ES-I3 (cell line): ENCODE measurements at regions not wholly inside any gene's neighbourhood (a gene's known extent, or its start where the extent isn't known, plus 50 kb on each side); places are given as distances from the start of the nearest gene placed in this dataset.
"Not testable (repeated sequence)": the region's sequence is repeated elsewhere in the genome, so short reads cannot be mapped to it uniquely, and the experiment has no call there.

ENCODE experiments used
- H3K36me3 ChIP-seq: 2 replicates; pipeline ENCODE4 v1.6.1; 2013; ENCODE audit warnings: mild to moderate bottlenecking, low read length, control low read depth, moderate library complexity; ENCODE audit not compliant: insufficient read depth
- H3K4me1 ChIP-seq: 2 replicates; pipeline ENCODE4 v1.6.1; 2013; ENCODE audit warnings: mild to moderate bottlenecking, control low read depth, low read length; ENCODE audit not compliant: insufficient read depth
- H3K9ac ChIP-seq: 2 replicates; pipeline ENCODE4 v1.6.1; 2013; ENCODE audit warnings: low read depth, mild to moderate bottlenecking, low read length, moderate library complexity
- H3K9me3 ChIP-seq: 2 replicates; pipeline ENCODE4 v1.6.1; 2013; ENCODE audit warnings: mild to moderate bottlenecking, low read length, moderate library complexity; ENCODE audit not compliant: control insufficient read depth, insufficient read depth

GRCh38 chr6:168170841-168171601, 92.0 kb upstream of the FRMD1 start:
- Histone ChIP-seq H3K4me1 (peaks cover 19% of the 10 kb centered on the region), H3K9ac (no peak overlapping the region)

GRCh38 chr6:168169624-168170023, 90.6 kb upstream of the FRMD1 start:
- Histone ChIP-seq H3K36me3 (no peaks in the 10 kb centered on the region), H3K9ac (no peak overlapping the region), H3K9me3 (peaks cover 6% of the 10 kb centered on the region; the same call in 1 of the 2 replicates), H3K4me1 (peaks cover 19% of the 10 kb centered on the region)

More at GRCh38 chr6:168170841-168171601, 92.0 kb upstream of the FRMD1 start:
- peaks cover 6% of the 10 kb centered on the region; the same call in 1 of the 2 replicates for H3K9me3 ChIP-seq
- H3K36me3 ChIP-seq = no peaks in the 10 kb centered on the region

- H3K9ac ChIP-seq, H3K36me3 ChIP-seq, H3K9me3 ChIP-seq: not testable (repeated sequence)
- peaks cover 14% of the 10 kb centered on the region for H3K4me1 ChIP-seq
Measured at GRCh38 chr6:168168936-168169335, 89.9 kb upstream of the FRMD1 start.

DNA sequence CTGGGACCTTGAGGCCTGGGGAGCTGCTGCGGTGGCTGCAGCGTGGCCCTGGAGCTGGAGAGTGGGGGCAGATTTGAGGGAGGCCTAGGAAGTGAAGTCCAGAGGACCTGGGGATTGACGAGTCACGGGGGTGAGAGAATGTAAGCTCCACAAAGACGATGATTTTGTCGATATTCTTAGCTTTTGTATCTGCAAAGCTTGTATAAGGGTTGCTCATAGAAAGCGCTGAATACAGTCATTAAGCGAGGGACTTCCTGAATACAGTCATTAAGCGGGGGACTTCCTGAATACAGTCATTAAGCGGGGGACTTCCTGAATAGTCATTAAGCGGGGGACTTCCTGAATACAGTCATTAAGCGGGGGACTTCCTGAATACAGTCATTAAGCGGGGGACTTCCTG, 89.3 kb upstream of the FRMD1 start:
- not testable (repeated sequence) for H3K9me3 ChIP-seq, H3K36me3 ChIP-seq

DNA sequence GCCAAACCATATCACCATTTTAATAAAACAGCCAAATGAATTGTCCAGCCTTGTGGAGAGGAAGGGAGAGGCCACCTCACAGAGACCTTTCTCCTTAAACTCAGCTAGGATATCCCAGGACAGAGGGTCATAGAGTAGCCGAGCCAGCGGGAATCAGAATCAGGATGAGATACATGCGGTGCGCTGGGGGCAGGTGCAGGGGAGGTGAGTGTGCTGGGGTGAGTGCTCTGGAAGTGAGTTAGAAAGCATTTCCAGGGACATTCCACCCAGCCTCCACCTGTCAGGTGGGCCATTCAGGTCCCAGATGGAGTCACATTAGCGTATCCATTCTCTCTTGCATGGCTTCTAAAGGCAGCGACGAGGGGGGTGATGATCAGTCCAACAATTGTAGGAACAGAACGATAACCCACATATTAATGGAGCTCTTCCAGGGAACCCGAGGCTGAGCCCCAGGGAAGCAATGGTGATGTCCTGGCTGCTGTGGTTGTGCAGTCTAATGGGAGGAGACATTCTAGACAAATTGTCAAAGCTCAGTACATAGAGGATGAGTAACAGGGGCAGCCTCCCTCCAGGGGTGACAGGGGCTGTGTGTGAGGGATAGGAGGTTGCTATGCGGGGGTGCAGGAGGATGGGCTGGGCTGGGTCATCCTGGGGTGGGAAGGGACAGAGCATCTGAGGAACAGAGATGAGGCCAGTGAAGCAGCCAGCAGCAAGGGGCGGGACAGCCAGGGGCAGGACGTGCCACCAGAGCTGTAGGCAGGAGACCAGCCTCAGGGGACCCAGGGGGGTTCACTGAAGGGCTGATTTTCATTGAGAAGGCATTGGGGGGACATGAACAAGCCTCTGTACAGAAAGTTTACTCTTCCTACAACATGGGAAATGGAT, 88.7 kb upstream of the FRMD1 start:
- H3K9me3 ChIP-seq = peaks cover 6% of the 10 kb centered on the region; the same call in 1 of the 2 replicates
- H3K4me1 ChIP-seq = peaks cover 8% of the 10 kb centered on the region
- H3K9ac ChIP-seq = no peak overlapping the region
- H3K36me3 ChIP-seq = no peaks in the 10 kb centered on the region

More for the DNA sequence above, 89.3 kb upstream of the FRMD1 start:
- not testable (repeated sequence) for H3K4me1 ChIP-seq, H3K9ac ChIP-seq

- peaks cover 6% of the 10 kb centered on the region; the same call in 1 of the 2 replicates for H3K9me3 ChIP-seq
- no peak overlapping the region for H3K9ac ChIP-seq
- no peaks in the 10 kb centered on the region; the same call in 1 of the 2 replicates for H3K4me1 ChIP-seq
- no peaks in the 10 kb centered on the region for H3K36me3 ChIP-seq
Measured at GRCh38 chr6:168166627-168167026, 87.6 kb upstream of the FRMD1 start.

- H3K9me3 ChIP-seq = peaks cover 6% of the 10 kb centered on the region; the same call in 1 of the 2 replicates
- H3K36me3 ChIP-seq = no peaks in the 10 kb centered on the region
- no peaks in the 10 kb centered on the region; the same call in 1 of the 2 replicates for H3K4me1 ChIP-seq
- no peak overlapping the region for H3K9ac ChIP-seq
Measured at GRCh38 chr6:168165891-168166290, 86.9 kb upstream of the FRMD1 start.

GRCh38 chr6:168165373-168165772, 86.4 kb upstream of the FRMD1 start:
- Histone ChIP-seq H3K36me3 (no peaks in the 10 kb centered on the region), H3K9ac (no peak overlapping the region), H3K9me3 (peaks cover 6% of the 10 kb centered on the region; the same call in 1 of the 2 replicates), H3K4me1 (no peaks in the 10 kb centered on the region; the same call in 1 of the 2 replicates)

- no peaks in the 10 kb centered on the region; the same call in 1 of the 2 replicates for H3K4me1 ChIP-seq
- H3K9ac ChIP-seq = no peak overlapping the region
- no peaks in the 10 kb centered on the region for H3K36me3 ChIP-seq
- H3K9me3 ChIP-seq = peaks cover 6% of the 10 kb centered on the region; the same call in 1 of the 2 replicates
Measured at GRCh38 chr6:168164462-168165061, 85.5 kb upstream of the FRMD1 start.

DNA sequence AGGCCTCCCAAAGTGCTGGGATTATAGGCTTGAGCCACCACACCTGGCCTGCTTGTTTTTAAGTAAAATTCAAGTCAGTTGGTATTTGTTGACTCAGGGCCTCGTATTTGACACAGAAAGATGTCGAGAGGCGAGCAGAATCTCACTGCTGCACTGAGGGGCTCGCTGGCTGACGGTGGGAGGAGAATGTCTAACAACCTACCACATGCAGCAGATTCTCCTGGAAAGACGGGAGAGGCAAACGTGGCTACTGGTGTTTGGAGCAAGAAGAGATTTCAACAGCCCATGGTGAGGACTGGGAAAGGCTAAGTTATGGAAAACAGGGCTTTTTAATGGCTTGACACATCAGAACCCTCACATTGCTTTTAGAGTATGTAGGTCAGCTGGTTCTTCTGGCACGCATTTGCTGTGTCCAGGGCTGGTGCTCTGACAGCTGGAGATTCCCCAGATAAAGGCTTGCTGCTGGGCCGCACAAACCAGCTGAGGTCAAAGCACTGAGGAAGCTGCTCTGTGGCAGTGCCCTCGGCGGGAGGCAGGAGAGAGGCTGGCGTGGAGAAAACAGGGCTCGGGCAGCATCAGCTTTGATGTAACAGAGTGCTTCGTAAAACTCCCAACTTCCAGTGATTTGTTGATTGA, 84.2 kb upstream of the FRMD1 start:
- Histone ChIP-seq H3K9me3 (peaks cover 4% of the 10 kb centered on the region; the same call in 1 of the 2 replicates), H3K4me1 (peaks cover 5% of the 10 kb centered on the region; the same call in 1 of the 2 replicates), H3K9ac (no peak overlapping the region), H3K36me3 (no peaks in the 10 kb centered on the region)

DNA sequence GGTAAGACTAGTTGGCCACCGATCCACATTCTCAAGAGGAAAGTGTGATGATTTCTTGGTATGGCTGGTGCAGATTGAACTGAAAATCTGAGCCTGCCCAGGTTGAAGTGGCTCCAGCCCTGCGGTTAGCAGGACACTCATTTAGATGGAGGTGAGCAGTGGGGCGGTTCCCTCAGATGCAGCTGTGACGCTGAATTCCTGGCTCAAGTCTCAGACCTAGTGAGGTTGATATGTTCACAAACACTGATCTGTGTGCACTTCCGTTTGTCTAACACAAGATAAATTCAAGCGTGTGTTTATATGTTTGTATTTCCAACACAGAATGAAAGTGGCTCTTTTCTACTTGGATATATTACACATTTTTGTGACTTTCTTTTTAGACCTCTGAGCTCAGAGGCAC, 83.4 kb upstream of the FRMD1 start:
- H3K9me3 ChIP-seq = no peaks in the 10 kb centered on the region
- H3K36me3 ChIP-seq = no peaks in the 10 kb centered on the region
- H3K4me1 ChIP-seq = peaks cover 13% of the 10 kb centered on the region
- H3K9ac ChIP-seq = no peak overlapping the region

DNA sequence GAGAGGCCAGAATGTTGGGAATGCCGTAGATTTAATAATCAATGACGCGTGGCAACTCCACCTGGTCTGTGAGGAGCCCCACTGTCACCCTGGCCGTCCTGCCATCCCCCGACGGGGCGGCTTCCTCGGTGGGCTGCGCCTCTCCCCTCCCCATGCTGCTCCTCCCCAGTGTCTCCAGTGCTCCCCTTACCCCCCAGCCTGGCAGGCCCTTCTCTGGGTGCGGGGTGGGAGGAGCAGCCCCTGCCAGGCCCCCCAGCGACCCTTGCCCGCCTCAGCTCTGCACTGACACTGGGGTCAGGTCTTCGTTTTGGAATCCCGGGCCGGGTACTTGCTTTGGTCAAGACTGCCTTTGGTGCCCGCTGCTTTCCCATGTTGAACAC, 82.3 kb upstream of the FRMD1 start:
- no peaks in the 10 kb centered on the region for H3K9me3 ChIP-seq
- H3K4me1 ChIP-seq = peaks cover 13% of the 10 kb centered on the region
- no peaks in the 10 kb centered on the region for H3K36me3 ChIP-seq

DNA sequence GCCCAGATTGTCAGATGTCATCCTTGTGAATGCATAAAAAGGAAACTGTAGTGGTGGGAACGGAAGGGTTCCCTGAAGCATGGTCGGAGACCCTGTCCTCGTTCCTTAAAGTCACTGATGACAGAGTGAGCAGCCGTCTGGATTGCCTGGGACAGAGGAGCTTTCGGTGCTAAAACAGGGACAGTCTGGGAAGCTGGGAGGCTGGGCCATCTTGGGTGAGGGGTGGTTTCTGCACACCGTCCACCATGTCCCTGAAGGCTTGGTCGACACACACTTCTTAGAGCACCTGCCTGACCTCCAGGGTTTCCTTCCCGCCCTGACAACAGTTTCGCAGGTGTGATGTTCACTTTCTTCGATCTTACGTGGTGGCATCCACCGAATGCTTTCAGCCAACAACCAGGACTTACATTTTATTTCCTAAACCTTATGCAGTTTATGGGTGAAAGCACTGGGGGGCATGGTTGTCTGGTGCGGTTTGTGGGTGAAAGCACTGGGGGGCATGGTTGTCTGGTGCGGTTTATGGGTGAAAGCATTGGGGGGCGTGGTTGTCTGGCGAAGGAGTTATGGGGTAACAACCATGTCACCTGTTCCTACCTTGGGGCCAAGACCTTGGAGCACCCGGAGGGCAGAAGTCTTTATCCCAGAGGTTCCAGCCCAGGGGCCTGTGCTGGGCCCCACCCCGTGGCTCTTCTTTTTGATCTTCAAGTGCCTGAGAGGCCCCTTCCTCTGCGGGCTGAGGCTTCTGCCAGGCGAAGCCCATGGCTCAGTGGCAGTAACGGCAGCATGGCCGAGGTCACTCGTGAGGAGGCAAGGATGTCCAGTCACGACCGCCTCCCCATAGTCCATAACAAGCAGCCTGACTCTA, 81.7 kb upstream of the FRMD1 start:
- H3K36me3 ChIP-seq = no peaks in the 10 kb centered on the region
- no peak overlapping the region for H3K9ac ChIP-seq
- H3K9me3 ChIP-seq = no peaks in the 10 kb centered on the region
- H3K4me1 ChIP-seq = peaks cover 13% of the 10 kb centered on the region

More for the DNA sequence above, 82.3 kb upstream of the FRMD1 start:
- no peak overlapping the region for H3K9ac ChIP-seq
